ENCODE measurements at regions not wholly inside any gene's neighbourhood (a gene's known extent, or its start where the extent isn't known, plus 50 kb on each side); places are given as distances from the start of the nearest gene placed in this dataset.

DNA sequence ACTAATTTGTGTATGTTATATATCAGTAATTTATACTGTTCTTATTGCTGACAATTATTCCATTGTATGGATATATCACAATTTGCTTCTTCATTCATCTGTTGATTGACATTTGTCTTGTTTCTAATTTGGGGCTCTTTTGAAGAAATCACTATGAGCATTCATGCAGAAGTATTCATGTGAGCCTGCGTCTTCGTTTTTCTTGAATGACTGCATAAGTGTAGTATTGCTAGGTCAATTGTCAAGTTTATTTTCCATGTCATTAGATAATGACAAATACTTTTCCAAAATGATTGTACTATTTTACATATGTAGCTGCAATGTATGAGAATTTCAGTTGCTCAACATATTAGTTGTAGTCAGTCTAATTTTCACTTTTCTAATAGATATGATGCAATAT, 1796.9 kb downstream of the SLITRK5 start:
- TF ChIP-seq, protein P1, sequence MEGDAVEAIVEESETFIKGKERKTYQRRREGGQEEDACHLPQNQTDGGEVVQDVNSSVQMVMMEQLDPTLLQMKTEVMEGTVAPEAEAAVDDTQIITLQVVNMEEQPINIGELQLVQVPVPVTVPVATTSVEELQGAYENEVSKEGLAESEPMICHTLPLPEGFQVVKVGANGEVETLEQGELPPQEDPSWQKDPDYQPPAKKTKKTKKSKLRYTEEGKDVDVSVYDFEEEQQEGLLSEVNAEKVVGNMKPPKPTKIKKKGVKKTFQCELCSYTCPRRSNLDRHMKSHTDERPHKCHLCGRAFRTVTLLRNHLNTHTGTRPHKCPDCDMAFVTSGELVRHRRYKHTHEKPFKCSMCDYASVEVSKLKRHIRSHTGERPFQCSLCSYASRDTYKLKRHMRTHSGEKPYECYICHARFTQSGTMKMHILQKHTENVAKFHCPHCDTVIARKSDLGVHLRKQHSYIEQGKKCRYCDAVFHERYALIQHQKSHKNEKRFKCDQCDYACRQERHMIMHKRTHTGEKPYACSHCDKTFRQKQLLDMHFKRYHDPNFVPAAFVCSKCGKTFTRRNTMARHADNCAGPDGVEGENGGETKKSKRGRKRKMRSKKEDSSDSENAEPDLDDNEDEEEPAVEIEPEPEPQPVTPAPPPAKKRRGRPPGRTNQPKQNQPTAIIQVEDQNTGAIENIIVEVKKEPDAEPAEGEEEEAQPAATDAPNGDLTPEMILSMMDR (IDR thresholded peaks at IDR 0.05), result no peak
- no peak for TF ChIP-seq POLR2A (IDR thresholded peaks at IDR 0.05)

All from prostate gland (tissue), 2 donors.